CD4-positive, alpha-beta T cell (primary cell): ENCODE measurements at regions not wholly inside any gene's neighbourhood (a gene's known extent, or its start where the extent isn't known, plus 50 kb on each side); places are given as distances from the start of the nearest gene placed in this dataset.

Source experiments
- ATAC-seq: fragments of 200-7000 bp; cut with Tn5 transposase; one replicate; pipeline ENCODE4 v1.10.0; 2022; ENCODE audit warnings: mild to moderate bottlenecking; ENCODE audit not compliant: poor library complexity
- CTCF ChIA-PET: fragments of 350-600 bp; sonication (Branson Sonifier 250); formaldehyde crosslinking; loops from one replicate; lab custom pipeline; 2021; ENCODE audit warnings: antibody characterized with exemption, inconsistent platforms; lab: Charles Lee
- POLR2A ChIA-PET: fragments of 350-600 bp; sonication (Branson Sonifier 250); formaldehyde crosslinking; loops from one replicate; lab custom pipeline; 2021; ENCODE audit warnings: antibody characterized with exemption, inconsistent platforms; lab: Charles Lee
- DNase-seq, 14 experiments: peaks; one replicate each; pipeline ENCODE4 v3.0.0-alpha.2; 2013 to 2020; ENCODE audit warnings: mixed read lengths in 2 of 14
- H3K27ac ChIP-seq, 2 donors: one replicate each; pipeline versions ENCODE4 v1.5.1 to v1.7.0; 2013; ENCODE audit warnings: low read length in 2 of 2, low read depth in 1 of 2, mild to moderate bottlenecking in 1 of 2
- H3K27me3 ChIP-seq, 2 experiments: 1 replicate in 1 of 2; 2 replicates in 1 of 2; pipeline versions ENCODE4 v1.6.1 to v1.7.0; 2013; ENCODE audit warnings: low read length in 2 of 2, control low read depth in 1 of 2, mild to moderate bottlenecking in 1 of 2, moderate library complexity in 1 of 2; ENCODE audit not compliant: insufficient read depth in 2 of 2, control insufficient read depth in 1 of 2
- H3K36me3 ChIP-seq: one replicate; pipeline ENCODE4 v1.6.1; 2013; ENCODE audit warnings: low read length, control low read depth; ENCODE audit not compliant: insufficient read depth
- H3K4me1 ChIP-seq: one replicate; pipeline ENCODE4 v1.6.1; 2013; ENCODE audit warnings: low read length, control low read depth; ENCODE audit not compliant: insufficient read depth
- H3K4me3 ChIP-seq: one replicate; pipeline ENCODE4 v1.5.1; 2013; ENCODE audit warnings: mild to moderate bottlenecking, low read length, moderate library complexity
- H3K9me3 ChIP-seq, 2 experiments: 1 replicate in 1 of 2; 2 replicates in 1 of 2; pipeline versions ENCODE4 v1.6.1 to v1.7.0; 2013; ENCODE audit warnings: low read length in 2 of 2, mild to moderate bottlenecking in 2 of 2, control low read depth in 1 of 2, moderate library complexity in 1 of 2; ENCODE audit not compliant: control insufficient read depth in 1 of 2, insufficient read depth in 1 of 2
- H3K27ac Mint-ChIP-seq: one replicate; pipeline ENCODE4 v1.8.0; 2020; ENCODE audit warnings: mixed read lengths
- H3K27me3 Mint-ChIP-seq: one replicate; pipeline ENCODE4 v1.8.0; 2021; ENCODE audit warnings: mixed read lengths
- H3K36me3 Mint-ChIP-seq: one replicate; pipeline ENCODE4 v1.8.0; 2021; ENCODE audit warnings: low read depth, mixed read lengths
- H3K4me1 Mint-ChIP-seq: one replicate; pipeline ENCODE4 v1.8.0; 2021; ENCODE audit warnings: low read depth, mixed read lengths
- H3K4me3 Mint-ChIP-seq: one replicate; pipeline ENCODE4 v1.8.0; 2020; ENCODE audit warnings: mild to moderate bottlenecking, mixed read lengths
- H3K9me3 Mint-ChIP-seq: one replicate; pipeline ENCODE4 v1.8.0; 2020; ENCODE audit warnings: mixed read lengths
- intact Hi-C, 2 experiments: fragments of 100-400 bp; cut with DNase I in 1 of 2; cut with micrococcal nuclease in 1 of 2; formaldehyde crosslinking; loops; one replicate each; pipeline versions ENCODE4 v1.15.1 to v1.9.0; 2023 to 2025; cut with DNase I, micrococcal nuclease
- TF ChIP-seq, protein P1 (sequence below): fragments of 200-600 bp; IDR thresholded peaks from one replicate; pipeline ENCODE4 v1.8.0; 2022; ENCODE audit warnings: antibody characterized with exemption, mild to moderate bottlenecking

DNA sequence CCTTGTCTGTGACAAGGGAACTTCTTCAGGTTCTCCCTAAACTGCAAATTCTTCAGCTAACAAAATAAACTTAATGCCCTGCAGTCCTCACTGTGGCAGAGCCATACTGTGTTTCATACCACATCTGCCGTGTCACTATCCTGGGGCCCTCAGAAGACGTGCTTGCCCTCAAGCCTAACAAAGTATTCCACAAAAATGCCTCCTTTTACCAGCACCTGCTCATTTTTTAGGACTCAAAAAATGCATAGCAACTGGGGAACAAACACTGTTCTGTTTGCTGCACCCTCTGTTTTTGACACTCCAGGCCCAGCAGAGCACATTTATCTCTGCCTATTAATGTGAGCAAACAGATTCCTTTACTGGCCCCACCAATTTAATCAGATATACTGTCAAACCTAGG is 270.7 kb upstream of the SSTR1 start:
- DNase-seq: no peak
- H3K9me3 Mint-ChIP-seq: no peaks in the 10 kb centered on the region
- Histone ChIP-seq H3K9me3 (no peaks in the 10 kb centered on the region), H3K4me3 (no peak overlapping the region), H3K4me1 (no peaks in the 10 kb centered on the region), H3K27ac (no peak overlapping the region), H3K36me3 (no peaks in the 10 kb centered on the region), H3K27me3 (no peaks in the 10 kb centered on the region)
- no peaks in the 10 kb centered on the region for H3K4me1 Mint-ChIP-seq
- ChIA-PET POLR2A (no interaction called here), CTCF (no interaction called here)
- no peaks in the 10 kb centered on the region for H3K36me3 Mint-ChIP-seq
- H3K27ac Mint-ChIP-seq: no peak overlapping the region
- TF ChIP-seq, protein P1, sequence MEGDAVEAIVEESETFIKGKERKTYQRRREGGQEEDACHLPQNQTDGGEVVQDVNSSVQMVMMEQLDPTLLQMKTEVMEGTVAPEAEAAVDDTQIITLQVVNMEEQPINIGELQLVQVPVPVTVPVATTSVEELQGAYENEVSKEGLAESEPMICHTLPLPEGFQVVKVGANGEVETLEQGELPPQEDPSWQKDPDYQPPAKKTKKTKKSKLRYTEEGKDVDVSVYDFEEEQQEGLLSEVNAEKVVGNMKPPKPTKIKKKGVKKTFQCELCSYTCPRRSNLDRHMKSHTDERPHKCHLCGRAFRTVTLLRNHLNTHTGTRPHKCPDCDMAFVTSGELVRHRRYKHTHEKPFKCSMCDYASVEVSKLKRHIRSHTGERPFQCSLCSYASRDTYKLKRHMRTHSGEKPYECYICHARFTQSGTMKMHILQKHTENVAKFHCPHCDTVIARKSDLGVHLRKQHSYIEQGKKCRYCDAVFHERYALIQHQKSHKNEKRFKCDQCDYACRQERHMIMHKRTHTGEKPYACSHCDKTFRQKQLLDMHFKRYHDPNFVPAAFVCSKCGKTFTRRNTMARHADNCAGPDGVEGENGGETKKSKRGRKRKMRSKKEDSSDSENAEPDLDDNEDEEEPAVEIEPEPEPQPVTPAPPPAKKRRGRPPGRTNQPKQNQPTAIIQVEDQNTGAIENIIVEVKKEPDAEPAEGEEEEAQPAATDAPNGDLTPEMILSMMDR: no peak
- H3K27me3 Mint-ChIP-seq: peaks cover 7% of the 10 kb centered on the region
- no peak for ATAC-seq
- no peak overlapping the region for H3K4me3 Mint-ChIP-seq
- intact Hi-C loops: no loop called here

DNA sequence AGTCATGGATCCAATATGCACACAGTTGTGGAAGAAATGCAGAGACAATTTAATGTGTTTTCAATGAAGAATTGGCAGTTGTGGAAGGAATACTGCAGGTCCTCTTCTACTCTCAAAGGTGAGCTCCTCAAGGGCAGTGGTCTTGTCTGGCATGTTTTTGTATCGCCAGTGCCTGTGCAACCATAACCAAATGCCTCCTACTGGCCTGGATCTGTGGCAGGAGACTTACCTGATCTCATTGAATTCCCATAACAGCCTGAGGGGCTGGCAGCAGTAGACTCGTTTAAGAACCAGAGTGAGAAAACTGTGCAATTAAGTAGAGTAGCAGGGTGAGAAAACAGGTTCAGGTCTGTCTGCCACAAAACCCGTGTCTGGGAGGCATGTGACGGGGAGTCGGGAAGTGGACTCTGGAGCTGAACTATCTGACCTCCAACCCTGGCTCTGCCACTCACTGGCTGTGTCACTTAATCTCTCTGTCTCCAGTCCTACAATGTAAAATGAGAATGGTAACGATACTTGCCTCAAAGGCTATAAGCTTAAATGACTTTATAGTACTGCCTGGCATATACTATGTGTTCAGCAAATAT is 268.2 kb upstream of the SSTR1 start:
- TF ChIP-seq, protein P1: no peak
- Histone ChIP-seq H3K9me3 (no peaks in the 10 kb centered on the region), H3K4me1 (no peaks in the 10 kb centered on the region), H3K36me3 (no peaks in the 10 kb centered on the region), H3K4me3 (no peak overlapping the region), H3K27me3 (no peaks in the 10 kb centered on the region), H3K27ac (no peak overlapping the region)
- CTCF ChIA-PET: no interaction called here
- H3K36me3 Mint-ChIP-seq: no peaks in the 10 kb centered on the region
- ATAC-seq: no peak
- peaks cover 4% of the 10 kb centered on the region for H3K9me3 Mint-ChIP-seq
- POLR2A ChIA-PET: no interaction called here
- no peak overlapping the region for H3K4me3 Mint-ChIP-seq
- intact Hi-C loops: no loop called here
- no peak for DNase-seq
- H3K4me1 Mint-ChIP-seq: no peaks in the 10 kb centered on the region
- H3K27me3 Mint-ChIP-seq: peaks cover 7% of the 10 kb centered on the region
- no peak overlapping the region for H3K27ac Mint-ChIP-seq

DNA sequence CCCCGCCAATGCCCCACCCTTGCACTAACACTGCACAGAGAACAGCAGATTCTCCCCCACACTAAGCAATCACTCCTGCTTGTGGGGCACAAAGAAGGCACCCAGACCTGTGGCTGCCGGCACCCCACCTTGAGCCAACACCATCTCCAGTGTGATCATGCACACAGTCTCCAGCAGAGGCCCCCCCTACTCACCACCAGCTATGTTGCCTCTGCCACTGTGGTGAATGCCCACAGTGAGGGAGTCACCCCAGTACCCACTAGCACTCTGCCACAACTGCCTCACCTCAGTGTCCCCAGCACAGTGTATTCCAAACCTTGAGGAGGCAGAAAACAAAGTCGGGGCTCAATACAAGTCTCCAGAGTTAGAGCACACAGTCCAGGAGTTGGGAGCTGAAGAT is 261.7 kb upstream of the SSTR1 start:
- H3K4me3 Mint-ChIP-seq: no peak overlapping the region
- intact Hi-C loops: no loop called here

More for the DNA sequence above, 261.7 kb upstream of the SSTR1 start:
- Mint-ChIP-seq H3K4me1 (no peaks in the 10 kb centered on the region), H3K9me3 (peaks cover 20% of the 10 kb centered on the region), H3K27me3 (no peaks in the 10 kb centered on the region), H3K27ac (no peak overlapping the region), H3K36me3 (no peaks in the 10 kb centered on the region)
- no peak overlapping the region for H3K4me3 ChIP-seq
- no peak for DNase-seq
- no peaks in the 10 kb centered on the region for H3K36me3 ChIP-seq
- TF ChIP-seq, protein P1: no peak
- ChIA-PET POLR2A (no interaction called here), CTCF (no interaction called here)
- no peaks in the 10 kb centered on the region for H3K27me3 ChIP-seq
- H3K9me3 ChIP-seq: peaks cover 12 to 23% of the 10 kb centered on the region in 2 experiments
- no peak for ATAC-seq
- H3K4me1 ChIP-seq: no peaks in the 10 kb centered on the region
- H3K27ac ChIP-seq: no peak overlapping the region
